ENCODE measurements at regions not wholly inside any gene's neighbourhood (a gene's known extent, or its start where the extent isn't known, plus 50 kb on each side); places are given as distances from the start of the nearest gene placed in this dataset.
"Not testable (repeated sequence)": the region's sequence is repeated elsewhere in the genome, so short reads cannot be mapped to it uniquely, and the experiment has no call there.

- WGBS, 2 donors, result 90% methylated on average over 7 of the region's 7 CpGs
- intact Hi-C loops (cut with DNase I), result loop anchor here (2.0 to 10.0 kb wide), 13 partner anchors 75 to 825 kb away; no protein-coding TSS in a partner anchor
- Histone ChIP-seq H3K9me3 (peaks cover 0 to 23% (median 13%) of the 10 kb centered on the region in 11 donors), H3K4me3 (no peak overlapping the region), H3K27me3 (no peaks in the 10 kb centered on the region), H3K36me3 (no peaks in the 10 kb centered on the region), H3K4me1 (peaks cover 0 to 4% (median 0%) of the 10 kb centered on the region in 9 donors), H3K27ac (no peak overlapping the region)
- peak in 2 of 8 donors; percentile 12 to 18 for ATAC-seq
- DNase-seq, result no peak
- no peak for TF ChIP-seq CTCF (IDR thresholded peaks at IDR 0.05)
These were observed 225.0 kb downstream of the CYP26B1 start for GRCh38 chr2:71922499-71923142.

- H3K9me3 ChIP-seq, result peaks cover 0 to 26% (median 13%) of the 10 kb centered on the region in 11 donors
- ATAC-seq, result no peak
- peaks cover 0 to 4% (median 0%) of the 10 kb centered on the region in 9 donors for H3K4me1 ChIP-seq
- no peaks in the 10 kb centered on the region for H3K27me3 ChIP-seq
- DNase-seq, result no peak
- H3K4me3 ChIP-seq, result no peak overlapping the region
- H3K36me3 ChIP-seq, result no peaks in the 10 kb centered on the region
- intact Hi-C loops (cut with DNase I), result loop anchor here (2.0 to 10.0 kb wide), 13 partner anchors 75 to 825 kb away; no protein-coding TSS in a partner anchor
- H3K27ac ChIP-seq, result no peak overlapping the region
- no peak for TF ChIP-seq CTCF (IDR thresholded peaks at IDR 0.05)
- 94 to 97% methylated on average over 2 of the region's 2 CpGs for WGBS, 2 donors
These were observed 225.6 kb downstream of the CYP26B1 start for GRCh38 chr2:71922091-71922490.

GRCh38 chr2:71920819-71921218, 226.8 kb downstream of the CYP26B1 start:
- H3K4me1 ChIP-seq, H3K4me3 ChIP-seq, H3K27me3 ChIP-seq, DNase-seq, H3K27ac ChIP-seq, H3K36me3 ChIP-seq, ATAC-seq: not testable (repeated sequence)
- WGBS, 2 donors, result 76 to 79% methylated on average over 5 of the region's 5 CpGs
- intact Hi-C loops (cut with DNase I), result loop anchor here (5.0 to 10.0 kb wide), 12 partner anchors 76 to 826 kb away; no protein-coding TSS in a partner anchor
- peaks cover 0 to 26% (median 13%) of the 10 kb centered on the region in 11 donors for H3K9me3 ChIP-seq

GRCh38 chr2:71919708-71920107, 228.0 kb downstream of the CYP26B1 start:
- no peaks in the 10 kb centered on the region for H3K27me3 ChIP-seq
- no peak overlapping the region for H3K4me3 ChIP-seq
- H3K9me3 ChIP-seq, result peaks cover 0 to 26% (median 13%) of the 10 kb centered on the region in 11 donors
- H3K36me3 ChIP-seq, result no peaks in the 10 kb centered on the region
- no peak for ATAC-seq
- peaks cover 0 to 4% (median 0%) of the 10 kb centered on the region in 9 donors for H3K4me1 ChIP-seq
- intact Hi-C loops (cut with DNase I), result loop anchor here (5.0 to 10.0 kb wide), 12 partner anchors 78 to 828 kb away; no protein-coding TSS in a partner anchor
- TF ChIP-seq CTCF (IDR thresholded peaks at IDR 0.05), result no peak
- H3K27ac ChIP-seq, result no peak overlapping the region
- no peak for DNase-seq

GRCh38 chr2:71910277-71910676, 237.4 kb downstream of the CYP26B1 start:
- Histone ChIP-seq H3K4me3 (no peak overlapping the region), H3K27ac (no peak overlapping the region), H3K36me3 (no peaks in the 10 kb centered on the region), H3K27me3 (peaks cover 0 to 10% (median 6%) of the 10 kb centered on the region in 7 donors), H3K4me1 (no peaks in the 10 kb centered on the region), H3K9me3 (peaks cover 0 to 24% (median 15%) of the 10 kb centered on the region in 11 donors)
- DNase-seq (no peak), ATAC-seq (no peak)
- TF ChIP-seq CTCF (IDR thresholded peaks at IDR 0.05), result no peak
- intact Hi-C loops (cut with DNase I), result no loop called here
- WGBS, 2 donors, result 80 to 85% methylated on average over 1 of the region's 1 CpG
